WTC11 (cell line): ENCODE measurements at regions not wholly inside any gene's neighbourhood (a gene's known extent, or its start where the extent isn't known, plus 50 kb on each side); places are given as distances from the start of the nearest gene placed in this dataset.

Source experiments
- ATAC-seq: fragments of 200-7000 bp; cut with Tn5 transposase; 2 replicates; pipeline ENCODE4 v1.10.0; 2021; ENCODE audit warnings: mild to moderate bottlenecking, moderate library complexity
- CTCF ChIA-PET: fragments of 300-600 bp; sonication (Branson Sonifier 250); formaldehyde crosslinking; loops from one replicate; lab custom pipeline; 2021; ENCODE audit warnings: antibody characterized with exemption; lab: Charles Lee
- POLR2A ChIA-PET: fragments of 350-600 bp; sonication (Branson Sonifier 250); formaldehyde crosslinking; loops from one replicate; lab custom pipeline; 2021; ENCODE audit warnings: antibody characterized with exemption; lab: Charles Lee
- DNase-seq: peaks from one replicate; pipeline ENCODE4 v3.0.0; 2021; ENCODE audit warnings: low spot score
- H3K27ac Mint-ChIP-seq: 2 replicates; pipeline ENCODE4 v1.8.0; 2021; ENCODE audit warnings: mixed read lengths
- H3K27me3 Mint-ChIP-seq: 2 replicates; pipeline ENCODE4 v1.8.0; 2021; ENCODE audit warnings: low read depth, mild to moderate bottlenecking, moderate library complexity, mixed read lengths
- H3K36me3 Mint-ChIP-seq: 2 replicates; pipeline ENCODE4 v1.8.0; 2021; ENCODE audit warnings: mixed read lengths
- H3K4me1 Mint-ChIP-seq: 2 replicates; pipeline ENCODE4 v1.8.0; 2022; ENCODE audit warnings: mixed read lengths
- H3K4me3 Mint-ChIP-seq: 2 replicates; pipeline ENCODE4 v1.8.0; 2021; ENCODE audit warnings: mild to moderate bottlenecking, moderate library complexity, mixed read lengths
- H3K9me3 Mint-ChIP-seq: 2 replicates; pipeline ENCODE4 v1.8.0; 2021; ENCODE audit warnings: mixed read lengths
- AR ChIP-seq: fragments of 250-450 bp; sonication (Bioruptor Pico); IDR thresholded peaks from 2 replicates; pipeline ENCODE4 v1.9.0; 2021; ENCODE audit warnings: mild to moderate bottlenecking
- ATF1 ChIP-seq: sonication (generic); formaldehyde crosslinking; IDR thresholded peaks from 2 replicates; pipeline ENCODE4 v1.8.1; 2023; ENCODE audit warnings: mild to moderate bottlenecking, moderate library complexity, missing genetic modification reagents
- ATF2 ChIP-seq: sonication (generic); formaldehyde crosslinking; IDR thresholded peaks from 2 replicates; pipeline ENCODE4 v1.8.1; 2022; ENCODE audit warnings: low read depth, missing genetic modification reagents, borderline replicate concordance
- CDX4 ChIP-seq: fragments of 250-450 bp; sonication (Bioruptor Pico); IDR thresholded peaks from 2 replicates; pipeline ENCODE4 v1.9.0; 2021; ENCODE audit warnings: moderate library complexity, mild to moderate bottlenecking, inconsistent platforms, borderline replicate concordance
- CREB1 ChIP-seq: sonication (generic); formaldehyde crosslinking; IDR thresholded peaks from 2 replicates; pipeline ENCODE4 v1.8.0; 2023; ENCODE audit warnings: mild to moderate bottlenecking, missing genetic modification reagents
- E2F5 ChIP-seq: sonication (generic); formaldehyde crosslinking; IDR thresholded peaks from 2 replicates; pipeline ENCODE4 v1.8.1; 2022; ENCODE audit warnings: mild to moderate bottlenecking, moderate library complexity, missing genetic modification reagents
- FOXP4 ChIP-seq: sonication (generic); formaldehyde crosslinking; IDR thresholded peaks from 2 replicates; pipeline ENCODE4 v1.8.0; 2022; ENCODE audit warnings: mild to moderate bottlenecking, missing genetic modification reagents
- HMGA2 ChIP-seq: fragments of 250-450 bp; sonication (Bioruptor Pico); IDR thresholded peaks from 2 replicates; pipeline ENCODE4 v1.4.0; 2021; ENCODE audit warnings: mild to moderate bottlenecking, moderate library complexity
- HMGXB4 ChIP-seq: sonication (generic); formaldehyde crosslinking; IDR thresholded peaks from 2 replicates; pipeline ENCODE4 v1.8.1; 2023; ENCODE audit warnings: mild to moderate bottlenecking, moderate library complexity, missing genetic modification reagents
- JUN ChIP-seq: sonication (generic); formaldehyde crosslinking; IDR thresholded peaks from 2 replicates; pipeline ENCODE4 v1.8.0; 2023; ENCODE audit warnings: mild to moderate bottlenecking, missing genetic modification reagents
- MAX ChIP-seq: sonication (generic); formaldehyde crosslinking; IDR thresholded peaks from 2 replicates; pipeline ENCODE4 v1.8.0; 2022; ENCODE audit warnings: mild to moderate bottlenecking, missing genetic modification reagents
- MXD4 ChIP-seq: fragments of 250-450 bp; sonication (Bioruptor Pico); IDR thresholded peaks from 2 replicates; pipeline ENCODE4 v1.8.0; 2021; ENCODE audit warnings: mild to moderate bottlenecking, moderate library complexity, borderline replicate concordance
- NFATC4 ChIP-seq: fragments of 250-450 bp; sonication (Bioruptor Pico); IDR thresholded peaks from 2 replicates; pipeline ENCODE4 v1.9.0; 2021; ENCODE audit warnings: mild to moderate bottlenecking
- SMAD3 ChIP-seq: sonication (generic); formaldehyde crosslinking; IDR thresholded peaks from 2 replicates; pipeline ENCODE4 v1.8.0; 2022; ENCODE audit warnings: missing genetic modification reagents, mild to moderate bottlenecking, borderline replicate concordance
- TEAD1 ChIP-seq: sonication (generic); formaldehyde crosslinking; IDR thresholded peaks from 2 replicates; pipeline ENCODE4 v1.8.0; 2022; ENCODE audit warnings: mild to moderate bottlenecking, missing genetic modification reagents
- USF2 ChIP-seq: sonication (generic); formaldehyde crosslinking; IDR thresholded peaks from 2 replicates; pipeline ENCODE4 v1.8.1; 2023; ENCODE audit warnings: mild to moderate bottlenecking, missing genetic modification reagents, moderate library complexity
- ZBTB21 ChIP-seq: sonication (generic); formaldehyde crosslinking; IDR thresholded peaks from 2 replicates; pipeline ENCODE4 v1.8.1; 2023; ENCODE audit warnings: mild to moderate bottlenecking, missing genetic modification reagents, borderline replicate concordance
- ZBTB43 ChIP-seq: sonication (generic); formaldehyde crosslinking; IDR thresholded peaks from 2 replicates; pipeline ENCODE4 v1.8.1; 2023; ENCODE audit warnings: mild to moderate bottlenecking, missing genetic modification reagents
- ZNF263 ChIP-seq: sonication (generic); formaldehyde crosslinking; IDR thresholded peaks from 2 replicates; pipeline ENCODE4 v1.8.1; 2022; ENCODE audit warnings: low read depth, mild to moderate bottlenecking, moderate library complexity, missing genetic modification reagents
- ZSCAN18 ChIP-seq: fragments of 250-450 bp; sonication (Bioruptor Pico); IDR thresholded peaks from 2 replicates; pipeline ENCODE4 v2.1.2; 2022; ENCODE audit warnings: mild to moderate bottlenecking, moderate library complexity

- TF ChIP-seq HMGXB4 (CRISPR knock-in tag) (no peak), FOXP4 (CRISPR knock-in tag) (no peak), USF2 (no peak), AR (no peak), CREB1 (CRISPR knock-in tag) (no peak), JUN (CRISPR knock-in tag) (no peak), ZSCAN18 (CRISPR knock-in tag) (no peak), HMGA2 (CRISPR knock-in tag) (no peak), ZNF263 (CRISPR knock-in tag) (no peak), SMAD3 (CRISPR knock-in tag) (no peak), MAX (CRISPR knock-in tag) (no peak)
These were observed 1389.6 kb downstream of the CDH8 start (continued) for GRCh38 chr16:60646631-60647030.

GRCh38 chr16:60645541-60645940 lies 1390.7 kb downstream of the CDH8 start:
- Mint-ChIP-seq H3K4me3 (no peak overlapping the region), H3K27ac (no peak overlapping the region), H3K36me3 (no peaks in the 10 kb centered on the region; the same call in 1 of the 2 replicates), H3K27me3 (no peaks in the 10 kb centered on the region), H3K9me3 (peaks cover 19% of the 10 kb centered on the region), H3K4me1 (peaks cover 15% of the 10 kb centered on the region)
- TF ChIP-seq ZBTB43 (CRISPR knock-in tag) (no peak), ATF1 (CRISPR knock-in tag) (no peak), CDX4 (CRISPR knock-in tag) (no peak), TEAD1 (CRISPR knock-in tag) (no peak), E2F5 (CRISPR knock-in tag) (no peak), MXD4 (CRISPR knock-in tag) (no peak), NFATC4 (no peak), ZBTB21 (CRISPR knock-in tag) (no peak), ATF2 (CRISPR knock-in tag) (no peak), HMGA2 (CRISPR knock-in tag) (no peak), ZSCAN18 (CRISPR knock-in tag) (no peak)
- ChIA-PET CTCF (no interaction called here), POLR2A (no interaction called here)
- DNase-seq: no peak
- ATAC-seq: no peak
